ENCODE measurements at regions not wholly inside any gene's neighbourhood (a gene's known extent, or its start where the extent isn't known, plus 50 kb on each side); places are given as distances from the start of the nearest gene placed in this dataset.

GRCh38 chr21:35585155-35585554 is 475.2 kb downstream of the SETD4 start:
- intact Hi-C loops (cut with micrococcal nuclease; ENCODE audit: unreplicated experiment) = no loop called here
- no TSS peak for BruUV-seq (replicated peaks)
- POLR2A ChIA-PET = no interaction called here
- Histone ChIP-seq H3K4me1 (ENCODE audit: control insufficient read depth, insufficient read depth, low read length) (no peaks in the 10 kb centered on the region), H3K9me3 (ENCODE audit: control insufficient read depth, insufficient read depth, low read depth, low read length) (no peaks in the 10 kb centered on the region), H3K27ac (ENCODE audit: low read length) (no peak overlapping the region), H3K27me3 (ENCODE audit: control insufficient read depth, insufficient read depth, low read length) (peaks cover 2% of the 10 kb centered on the region), H3K4me3 (ENCODE audit: low read depth in 2 of 2, low read length in 2 of 2) (no peak overlapping the region), H3K36me3 (ENCODE audit: control insufficient read depth, insufficient read depth, low read length) (no peaks in the 10 kb centered on the region)
- ATAC-seq = no peak
- no peak for TF ChIP-seq REST (IDR thresholded peaks at IDR 0.05; ENCODE audit: insufficient read depth in 1 of 2, low read depth in 2 of 2, low read length in 1 of 2)
- TF ChIP-seq POLR2AphosphoS5 (IDR thresholded peaks at IDR 0.05; ENCODE audit: low read depth, low read length) = no peak
- no peak for TF ChIP-seq TCF7L2 (IDR thresholded peaks at IDR 0.05; ENCODE audit: low read depth, low read length)
- no peak for TF ChIP-seq SIN3A (IDR thresholded peaks at IDR 0.05; ENCODE audit: borderline replicate concordance, insufficient read depth, low read depth, low read length)
- no peak for TF ChIP-seq CTCF (IDR thresholded peaks at IDR 0.05)
- in situ Hi-C loops (cut with HindIII; ENCODE audit: low pct_unique_long_range_greater_than_20kb, low sequenced_read_pairs) = no loop called here
- DNase-seq (ENCODE audit: low read depth, low spot score) = no peak
- CTCF ChIA-PET = no interaction called here

GRCh38 chr21:35583566-35584216 is 476.6 kb downstream of the SETD4 start:
- intact Hi-C loops (cut with micrococcal nuclease; ENCODE audit: unreplicated experiment) (no loop called here), in situ Hi-C loops (cut with HindIII; ENCODE audit: low pct_unique_long_range_greater_than_20kb, low sequenced_read_pairs) (no loop called here)
- peaks cover 2% of the 10 kb centered on the region for H3K27me3 ChIP-seq (ENCODE audit: control insufficient read depth, insufficient read depth, low read length)
- no peak for DNase-seq (ENCODE audit: low read depth, low spot score)
- ATAC-seq = no peak
- no peak overlapping the region for H3K27ac ChIP-seq (ENCODE audit: low read length)
- ChIA-PET CTCF (no interaction called here), POLR2A (no interaction called here)
- no peak for TF ChIP-seq TCF7L2 (IDR thresholded peaks at IDR 0.05; ENCODE audit: low read depth, low read length)
- no peak for TF ChIP-seq SIN3A (IDR thresholded peaks at IDR 0.05; ENCODE audit: borderline replicate concordance, insufficient read depth, low read depth, low read length)
- no peak for TF ChIP-seq CTCF (IDR thresholded peaks at IDR 0.05)
- TF ChIP-seq POLR2AphosphoS5 (IDR thresholded peaks at IDR 0.05; ENCODE audit: low read depth, low read length) = no peak
- no peak for TF ChIP-seq REST (IDR thresholded peaks at IDR 0.05; ENCODE audit: insufficient read depth in 1 of 2, low read depth in 2 of 2, low read length in 1 of 2)
- BruUV-seq (replicated peaks) = no TSS peak
- H3K36me3 ChIP-seq (ENCODE audit: control insufficient read depth, insufficient read depth, low read length) = no peaks in the 10 kb centered on the region
- H3K4me1 ChIP-seq (ENCODE audit: control insufficient read depth, insufficient read depth, low read length) = no peaks in the 10 kb centered on the region
- no peak overlapping the region for H3K4me3 ChIP-seq (ENCODE audit: low read depth in 2 of 2, low read length in 2 of 2)
- H3K9me3 ChIP-seq (ENCODE audit: control insufficient read depth, insufficient read depth, low read depth, low read length) = no peaks in the 10 kb centered on the region
